Fibroblast of lung (primary cell): ENCODE measurements at regions not wholly inside any gene's neighbourhood (a gene's known extent, or its start where the extent isn't known, plus 50 kb on each side); places are given as distances from the start of the nearest gene placed in this dataset.

Source experiments
- EZH2 ChIP-seq: IDR thresholded peaks from 2 replicates; pipeline ENCODE4 v1.5.1; 2012; ENCODE audit warnings: low read length, control low read depth, mild to moderate bottlenecking; ENCODE audit errors: missing control alignments
- TF ChIP-seq, protein P1 (sequence below), 2 donors: IDR thresholded peaks in 1 of 2; conservative IDR thresholded peaks in 1 of 2; 1 replicate in 1 of 2; 2 replicates in 1 of 2; pipeline ENCODE4 v1.5.1; 2011 to 2012; ENCODE audit warnings: low read length in 2 of 2, control low read depth in 1 of 2, inconsistent platforms in 1 of 2, low read depth in 1 of 2, mild to moderate bottlenecking in 1 of 2

- TF ChIP-seq, protein P1, sequence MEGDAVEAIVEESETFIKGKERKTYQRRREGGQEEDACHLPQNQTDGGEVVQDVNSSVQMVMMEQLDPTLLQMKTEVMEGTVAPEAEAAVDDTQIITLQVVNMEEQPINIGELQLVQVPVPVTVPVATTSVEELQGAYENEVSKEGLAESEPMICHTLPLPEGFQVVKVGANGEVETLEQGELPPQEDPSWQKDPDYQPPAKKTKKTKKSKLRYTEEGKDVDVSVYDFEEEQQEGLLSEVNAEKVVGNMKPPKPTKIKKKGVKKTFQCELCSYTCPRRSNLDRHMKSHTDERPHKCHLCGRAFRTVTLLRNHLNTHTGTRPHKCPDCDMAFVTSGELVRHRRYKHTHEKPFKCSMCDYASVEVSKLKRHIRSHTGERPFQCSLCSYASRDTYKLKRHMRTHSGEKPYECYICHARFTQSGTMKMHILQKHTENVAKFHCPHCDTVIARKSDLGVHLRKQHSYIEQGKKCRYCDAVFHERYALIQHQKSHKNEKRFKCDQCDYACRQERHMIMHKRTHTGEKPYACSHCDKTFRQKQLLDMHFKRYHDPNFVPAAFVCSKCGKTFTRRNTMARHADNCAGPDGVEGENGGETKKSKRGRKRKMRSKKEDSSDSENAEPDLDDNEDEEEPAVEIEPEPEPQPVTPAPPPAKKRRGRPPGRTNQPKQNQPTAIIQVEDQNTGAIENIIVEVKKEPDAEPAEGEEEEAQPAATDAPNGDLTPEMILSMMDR (conservative IDR thresholded peaks at IDR 0.05 in 1 of 2, IDR thresholded peaks at IDR 0.05 in 1 of 2; ENCODE audit: low read depth in 1 of 2, low read length in 2 of 2) = no peak
- TF ChIP-seq EZH2 = no peak
These were observed 422.7 kb upstream of the FSHR start for GRCh38 chr2:49577041-49577440.
